ENCODE measurements at regions not wholly inside any gene's neighbourhood (a gene's known extent, or its start where the extent isn't known, plus 50 kb on each side); places are given as distances from the start of the nearest gene placed in this dataset.
A peak's percentile ranks its signal among the peaks of the same experiment; 100 is the strongest.

DNA sequence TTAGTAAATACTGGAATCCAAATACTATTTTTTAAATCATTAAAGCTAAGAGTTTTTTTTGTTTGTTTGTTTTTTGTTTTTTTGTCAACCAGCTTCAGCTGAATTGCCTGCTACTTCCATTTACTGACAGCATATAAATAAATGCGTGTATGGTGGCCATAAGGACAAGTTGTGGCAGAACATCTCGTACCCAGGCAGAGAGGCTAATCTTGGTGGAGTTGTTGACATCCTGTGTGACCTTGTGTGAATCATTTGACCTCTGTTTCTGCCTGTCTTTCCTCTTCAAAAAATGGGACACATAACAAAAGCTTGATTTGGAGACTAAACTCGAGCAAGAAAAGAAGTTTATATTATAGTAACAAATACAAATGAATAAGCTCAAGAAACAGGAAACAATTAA lies 734.2 kb downstream of the MCTP2 start:
- WGBS (ENCODE audit: low lambda C conversion rate), result under 1% methylated on average over 3 of the region's 3 CpGs
- ATAC-seq (no peak), FAIRE-seq (no peak), DNase-seq (ENCODE audit: low spot score) (no peak)
- Histone ChIP-seq H3K27ac (ENCODE audit: extremely low read length, insufficient read depth, low read length) (no peak overlapping the region), H3K27me3 (ENCODE audit: control insufficient read depth in 1 of 2, insufficient read depth in 2 of 2, low read length in 2 of 2) (no peaks in the 10 kb centered on the region), H3K4me3 (replicated peaks in 1 of 3; ENCODE audit: insufficient read depth in 1 of 3, low read depth in 2 of 3, low read length in 3 of 3) (no peak overlapping the region), H3K4me1 (ENCODE audit: insufficient read depth, low read length) (no peaks in the 10 kb centered on the region), H3K4me2 (ENCODE audit: low read depth, low read length) (no peak overlapping the region), H4K20me1 (ENCODE audit: insufficient read depth, low read length) (no peaks in the 10 kb centered on the region), H3K9me3 (ENCODE audit: low read length) (peaks cover 71% of the 10 kb centered on the region), H2AFZ (ENCODE audit: low read length) (no peak overlapping the region), H3K9ac (ENCODE audit: insufficient read depth, low read depth, low read length) (no peak overlapping the region), H3K36me3 (replicated peaks in 1 of 2; ENCODE audit: control insufficient read depth in 1 of 2, insufficient read depth in 2 of 2, low read length in 2 of 2) (no peaks in the 10 kb centered on the region), H3K79me2 (ENCODE audit: insufficient read depth, low read length) (no peaks in the 10 kb centered on the region)
- intact Hi-C loops (cut with micrococcal nuclease; ENCODE audit: unreplicated experiment) (no loop called here), in situ Hi-C loops (cut with HindIII; ENCODE audit: extremely low pct_ligation_motif_present, low pct_unique_long_range_greater_than_20kb) (no loop called here)
- TF ChIP-seq NR2F1 (CRISPR knock-in tag; IDR thresholded peaks at IDR 0.05) (peak in 1 of 2 experiments; percentile 57; a peak in 1 of 4 replicates), ZNF598 (CRISPR knock-in tag; IDR thresholded peaks at IDR 0.05; ENCODE audit: borderline replicate concordance) (no peak), FOSL2 (CRISPR knock-in tag; IDR thresholded peaks at IDR 0.05) (peak; percentile 33; the same call in 1 of the 2 replicates)
- BruUV-seq (replicated peaks), result no TSS peak
- CTCF ChIA-PET (ENCODE audit: low intra/inter-chr PET ratio, low total read pairs), result no interaction called here
- POLR2A ChIA-PET, result no interaction called here

DNA sequence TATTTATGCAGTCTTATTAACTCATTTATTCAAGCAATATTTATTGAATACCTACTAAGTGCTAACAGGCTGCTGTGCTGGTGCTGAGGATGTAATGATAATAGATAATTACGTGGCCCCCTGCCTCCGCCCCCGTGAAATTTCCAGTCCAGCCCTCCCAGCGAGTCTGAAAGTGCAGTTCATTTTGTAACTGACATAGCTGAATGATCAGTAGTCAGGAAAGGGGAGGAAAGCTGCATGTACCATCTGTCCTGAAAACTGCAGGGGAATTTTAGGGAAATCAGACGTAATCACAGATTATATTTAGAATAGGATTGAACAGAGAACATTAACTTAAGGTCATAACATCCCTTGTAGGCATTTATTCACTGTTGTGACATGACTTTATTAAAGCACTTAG lies 736.8 kb downstream of the MCTP2 start:
- no peak for ATAC-seq
- Histone ChIP-seq H3K4me1 (ENCODE audit: insufficient read depth, low read length) (no peaks in the 10 kb centered on the region), H3K9me3 (ENCODE audit: low read length) (peaks cover 69% of the 10 kb centered on the region), H3K4me2 (ENCODE audit: low read depth, low read length) (no peak overlapping the region), H2AFZ (ENCODE audit: low read length) (no peak overlapping the region), H3K9ac (ENCODE audit: insufficient read depth, low read depth, low read length) (no peak overlapping the region), H3K27ac (ENCODE audit: extremely low read length, insufficient read depth, low read length) (no peak overlapping the region), H3K36me3 (replicated peaks in 1 of 2; ENCODE audit: control insufficient read depth in 1 of 2, insufficient read depth in 2 of 2, low read length in 2 of 2) (no peaks in the 10 kb centered on the region), H3K27me3 (ENCODE audit: control insufficient read depth in 1 of 2, insufficient read depth in 2 of 2, low read length in 2 of 2) (no peaks in the 10 kb centered on the region), H4K20me1 (ENCODE audit: insufficient read depth, low read length) (no peaks in the 10 kb centered on the region), H3K4me3 (replicated peaks in 1 of 3; ENCODE audit: insufficient read depth in 1 of 3, low read depth in 2 of 3, low read length in 3 of 3) (no peak overlapping the region), H3K79me2 (ENCODE audit: insufficient read depth, low read length) (no peaks in the 10 kb centered on the region)
- CTCF ChIA-PET (ENCODE audit: low intra/inter-chr PET ratio, low total read pairs), result no interaction called here
- FAIRE-seq, result no peak
- no peak for DNase-seq (ENCODE audit: low spot score)
- intact Hi-C loops (cut with micrococcal nuclease; ENCODE audit: unreplicated experiment) (no loop called here), in situ Hi-C loops (cut with HindIII; ENCODE audit: extremely low pct_ligation_motif_present, low pct_unique_long_range_greater_than_20kb) (no loop called here)
- POLR2A ChIA-PET, result no interaction called here
- no TSS peak for BruUV-seq (replicated peaks)
- 3% methylated on average over 5 of the region's 5 CpGs for WGBS (ENCODE audit: low lambda C conversion rate)
- TF ChIP-seq HDAC1 (CRISPR knock-in tag; IDR thresholded peaks at IDR 0.05), result no peak
- TF ChIP-seq ZMAT5 (CRISPR knock-in tag; IDR thresholded peaks at IDR 0.05; ENCODE audit: borderline replicate concordance, low read depth), result no peak
